ENCODE measurements at regions not wholly inside any gene's neighbourhood (a gene's known extent, or its start where the extent isn't known, plus 50 kb on each side); places are given as distances from the start of the nearest gene placed in this dataset.

GRCh38 chr6:75546381-75546780, 52.8 kb upstream of the FILIP1 start:
- Histone ChIP-seq H3K4me1 (ENCODE audit: control insufficient read depth, insufficient read depth, low read length) (peaks cover 10% of the 10 kb centered on the region), H3K27me3 (replicated peaks; ENCODE audit: control insufficient read depth, insufficient read depth, low read length) (no peaks in the 10 kb centered on the region), H3K9me3 (ENCODE audit: control insufficient read depth, low read length) (no peaks in the 10 kb centered on the region), H3K36me3 (ENCODE audit: control insufficient read depth, insufficient read depth, low read length, severe bottlenecking) (no peaks in the 10 kb centered on the region), H3K9ac (ENCODE audit: low read length) (peak overlapping the region; percentile 57), H3K4me3 (ENCODE audit: low read length) (no peak overlapping the region)
- peak; percentile 79 for DNase-seq (ENCODE audit: low read depth)

GRCh38 chr6:75550544-75551167, 51.0 kb upstream of the SENP6 start:
- DNase-seq (ENCODE audit: low read depth), result no peak
- H3K9ac ChIP-seq (ENCODE audit: low read length), result no peak overlapping the region
- H3K4me3 ChIP-seq (ENCODE audit: low read length), result no peak overlapping the region
- H3K27me3 ChIP-seq (replicated peaks; ENCODE audit: control insufficient read depth, insufficient read depth, low read length), result no peaks in the 10 kb centered on the region
- H3K4me1 ChIP-seq (ENCODE audit: control insufficient read depth, insufficient read depth, low read length), result peaks cover 7% of the 10 kb centered on the region
- no peaks in the 10 kb centered on the region for H3K9me3 ChIP-seq (ENCODE audit: control insufficient read depth, low read length)
- H3K36me3 ChIP-seq (ENCODE audit: control insufficient read depth, insufficient read depth, low read length, severe bottlenecking), result no peaks in the 10 kb centered on the region

- no peak for DNase-seq (ENCODE audit: low read depth)
- Histone ChIP-seq H3K4me1 (ENCODE audit: control insufficient read depth, insufficient read depth, low read length) (no peaks in the 10 kb centered on the region), H3K4me3 (ENCODE audit: low read length) (no peak overlapping the region), H3K36me3 (ENCODE audit: control insufficient read depth, insufficient read depth, low read length, severe bottlenecking) (no peaks in the 10 kb centered on the region), H3K27me3 (replicated peaks; ENCODE audit: control insufficient read depth, insufficient read depth, low read length) (no peaks in the 10 kb centered on the region), H3K9ac (ENCODE audit: low read length) (no peak overlapping the region), H3K9me3 (ENCODE audit: control insufficient read depth, low read length) (no peaks in the 10 kb centered on the region)
These were observed 50.2 kb upstream of the SENP6 start for GRCh38 chr6:75551367-75551952.
